ENCODE measurements at regions not wholly inside any gene's neighbourhood (a gene's known extent, or its start where the extent isn't known, plus 50 kb on each side); places are given as distances from the start of the nearest gene placed in this dataset.

DNA sequence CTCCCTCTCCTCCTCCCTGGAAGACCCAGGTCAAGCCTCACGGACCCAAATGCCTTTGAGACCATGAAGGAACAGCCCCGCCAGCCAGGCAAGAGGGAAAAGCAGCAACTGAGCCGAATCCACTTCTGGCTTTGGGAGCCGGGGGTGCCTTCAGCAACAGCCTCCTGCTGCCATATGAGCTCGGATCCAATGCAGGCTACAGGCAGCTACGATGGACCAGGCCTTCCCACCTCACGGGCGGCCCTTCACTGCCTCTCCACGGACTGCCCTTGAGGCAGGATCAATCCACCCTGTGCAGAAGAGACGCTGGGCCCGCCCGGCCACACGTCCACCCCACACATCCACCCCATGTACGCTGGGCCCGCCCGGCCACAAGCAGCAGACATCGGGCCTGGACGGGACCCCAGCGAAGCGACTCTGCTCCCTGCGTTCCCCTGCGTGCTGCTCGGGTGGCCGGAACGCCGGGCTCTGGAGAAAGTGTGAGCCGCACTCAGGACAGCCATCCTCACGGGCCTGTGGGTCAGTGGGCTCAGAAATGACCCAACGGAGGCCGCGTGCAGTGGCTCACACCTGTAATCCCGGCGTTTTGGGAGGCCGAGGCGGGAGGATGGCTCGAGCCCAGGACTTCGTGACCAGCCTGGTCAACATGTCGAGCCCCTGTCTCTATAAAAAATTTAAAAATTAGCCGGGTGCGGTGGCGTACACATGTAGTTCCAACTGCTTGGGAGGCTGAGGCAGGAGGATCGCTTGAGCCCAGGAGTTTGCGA, 82.0 kb downstream of the FOXL3 start:
- Histone ChIP-seq H3K36me3 (no peaks in the 10 kb centered on the region), H3K27ac (no peak overlapping the region), H3K9me3 (no peaks in the 10 kb centered on the region), H3K27me3 (peaks cover 0 to 17% (median 9%) of the 10 kb centered on the region in 9 donors), H3K4me1 (no peaks in the 10 kb centered on the region), H3K4me3 (no peak overlapping the region)
- intact Hi-C loops (cut with DNase I): no loop called here
- ATAC-seq: no peak
- DNase-seq: peak in 3 of 5 donors; percentile 17 to 59 (median 18)
- TF ChIP-seq POLR2A (IDR thresholded peaks at IDR 0.05): no peak
- TF ChIP-seq, protein P1, sequence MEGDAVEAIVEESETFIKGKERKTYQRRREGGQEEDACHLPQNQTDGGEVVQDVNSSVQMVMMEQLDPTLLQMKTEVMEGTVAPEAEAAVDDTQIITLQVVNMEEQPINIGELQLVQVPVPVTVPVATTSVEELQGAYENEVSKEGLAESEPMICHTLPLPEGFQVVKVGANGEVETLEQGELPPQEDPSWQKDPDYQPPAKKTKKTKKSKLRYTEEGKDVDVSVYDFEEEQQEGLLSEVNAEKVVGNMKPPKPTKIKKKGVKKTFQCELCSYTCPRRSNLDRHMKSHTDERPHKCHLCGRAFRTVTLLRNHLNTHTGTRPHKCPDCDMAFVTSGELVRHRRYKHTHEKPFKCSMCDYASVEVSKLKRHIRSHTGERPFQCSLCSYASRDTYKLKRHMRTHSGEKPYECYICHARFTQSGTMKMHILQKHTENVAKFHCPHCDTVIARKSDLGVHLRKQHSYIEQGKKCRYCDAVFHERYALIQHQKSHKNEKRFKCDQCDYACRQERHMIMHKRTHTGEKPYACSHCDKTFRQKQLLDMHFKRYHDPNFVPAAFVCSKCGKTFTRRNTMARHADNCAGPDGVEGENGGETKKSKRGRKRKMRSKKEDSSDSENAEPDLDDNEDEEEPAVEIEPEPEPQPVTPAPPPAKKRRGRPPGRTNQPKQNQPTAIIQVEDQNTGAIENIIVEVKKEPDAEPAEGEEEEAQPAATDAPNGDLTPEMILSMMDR (IDR thresholded peaks at IDR 0.05): no peak
- WGBS, 4 donors: 89 to 94% (median 92%) methylated on average over 34 to 43 of the region's 43 CpGs

DNA sequence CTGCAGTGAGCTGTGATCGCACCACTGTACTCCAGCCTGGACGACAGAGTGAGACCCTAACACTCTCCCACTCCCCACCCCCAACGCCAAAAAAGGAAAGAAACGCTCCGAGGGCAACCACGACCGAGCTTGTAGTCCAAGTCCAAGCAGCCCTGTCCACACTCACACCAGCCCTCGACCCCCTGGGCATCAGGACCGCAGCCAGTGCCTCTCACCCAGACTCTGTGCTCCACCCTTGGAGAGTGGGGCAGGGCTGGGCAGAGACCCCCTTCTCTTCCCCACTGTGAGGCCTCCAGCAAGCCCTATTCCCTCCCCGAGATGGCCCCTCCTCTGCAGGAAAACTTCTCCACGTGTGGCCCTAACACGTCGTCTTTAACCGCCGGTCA, 82.6 kb downstream of the FOXL3 start:
- no peak for TF ChIP-seq POLR2A (IDR thresholded peaks at IDR 0.05)
- TF ChIP-seq, protein P1 (IDR thresholded peaks at IDR 0.05): no peak
- intact Hi-C loops (cut with DNase I): no loop called here

DNA sequence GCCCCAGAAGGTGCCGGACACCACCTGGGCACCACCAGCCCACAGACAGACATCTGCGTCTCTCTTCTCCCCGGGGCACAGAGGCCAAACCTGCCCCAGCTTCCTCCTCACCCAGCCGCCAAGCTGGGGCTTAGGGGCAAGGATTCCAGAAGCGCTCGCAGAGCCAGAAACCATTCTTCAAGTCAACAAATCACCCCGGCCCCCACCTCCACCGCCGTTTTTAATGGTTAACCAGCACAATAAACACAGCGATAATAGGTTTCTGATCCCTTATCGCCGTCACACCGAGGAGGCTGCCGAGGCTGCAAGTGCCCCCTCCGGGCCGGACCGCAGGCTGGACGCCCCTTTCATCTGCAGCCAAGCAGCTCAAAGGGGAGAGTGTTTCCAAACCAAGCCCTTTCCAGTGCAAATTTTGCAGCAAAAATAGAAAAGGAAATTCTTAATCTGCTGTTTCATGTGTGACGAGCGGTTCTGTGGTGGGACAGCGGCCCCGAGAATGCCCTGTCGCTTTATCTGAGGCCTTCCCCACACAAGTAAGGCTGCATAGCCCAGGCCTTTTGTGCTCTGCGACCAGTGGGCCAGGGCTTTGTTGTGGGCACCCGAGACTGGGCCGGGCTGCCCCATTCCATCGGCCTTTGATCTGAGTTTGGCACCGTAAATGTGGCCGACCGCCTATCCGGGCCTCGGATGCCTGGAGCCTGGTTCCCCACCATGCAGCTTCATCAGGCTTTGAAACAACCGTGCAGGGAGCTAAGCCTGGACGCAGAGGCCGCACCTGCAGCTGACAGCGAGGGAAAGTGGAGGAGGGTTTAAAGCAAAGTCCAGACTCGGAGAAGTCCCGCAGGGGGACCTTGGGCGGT, 83.2 kb downstream of the FOXL3 start:
- no peak overlapping the region for H3K4me3 ChIP-seq
- no peaks in the 10 kb centered on the region for H3K4me1 ChIP-seq
- 75 to 79% (median 77%) methylated on average over 38 to 39 of the region's 39 CpGs for WGBS, 4 donors
- H3K27ac ChIP-seq: no peak overlapping the region
- ATAC-seq (no peak), DNase-seq (peak in 4 of 5 donors; percentile 9 to 37 (median 16))
- TF ChIP-seq, protein P1 (IDR thresholded peaks at IDR 0.05): no peak
- TF ChIP-seq POLR2A (IDR thresholded peaks at IDR 0.05): no peak
- no peaks in the 10 kb centered on the region for H3K36me3 ChIP-seq
- H3K9me3 ChIP-seq: no peaks in the 10 kb centered on the region
- peaks cover 0 to 25% (median 15%) of the 10 kb centered on the region in 9 donors for H3K27me3 ChIP-seq
- intact Hi-C loops (cut with DNase I): no loop called here

More for the DNA sequence above, 82.6 kb downstream of the FOXL3 start:
- Histone ChIP-seq H3K27me3 (peaks cover 0 to 21% (median 14%) of the 10 kb centered on the region in 9 donors), H3K9me3 (no peaks in the 10 kb centered on the region), H3K4me3 (no peak overlapping the region), H3K27ac (no peak overlapping the region), H3K4me1 (no peaks in the 10 kb centered on the region), H3K36me3 (no peaks in the 10 kb centered on the region)
- WGBS, 4 donors: 82 to 87% (median 85%) methylated on average over 15 of the region's 15 CpGs
- no peak for ATAC-seq
- peak in 1 of 5 donors; percentile 5 for DNase-seq

All from heart left ventricle (tissue), 16 donors.